Keratinocyte (primary cell): ENCODE measurements at regions not wholly inside any gene's neighbourhood (a gene's known extent, or its start where the extent isn't known, plus 50 kb on each side); places are given as distances from the start of the nearest gene placed in this dataset.

Experiments used
- DNase-seq: peaks from one replicate; pipeline ENCODE4 v3.0.0-alpha.2; 2011; ENCODE audit warnings: low read depth, missing footprints, low spot score
- FAIRE-seq: peaks from 2 replicates; lab custom pipeline; 2011; peaks lifted over from hg19 to GRCh38; lab: Jason Lieb, UNC
- H2AFZ ChIP-seq: 2 replicates; pipeline ENCODE4 v1.6.0; 2012; ENCODE audit warnings: low read length, control low read depth, inconsistent platforms; ENCODE audit not compliant: control insufficient read depth
- H3K27ac ChIP-seq: 2 replicates; pipeline ENCODE4 v1.5.1; 2011; ENCODE audit warnings: low read length; ENCODE audit not compliant: control insufficient read depth, insufficient read depth
- H3K27me3 ChIP-seq: 3 replicates; pipeline ENCODE4 v1.6.0; 2011; ENCODE audit warnings: low read length; ENCODE audit not compliant: control insufficient read depth, insufficient read depth; ENCODE audit errors: extremely low read depth
- H3K36me3 ChIP-seq, 2 experiments: 2 replicates in 1 of 2; 3 replicates in 1 of 2; pipeline ENCODE4 v1.5.1; 2011; ENCODE audit warnings: low read length in 2 of 2, mild to moderate bottlenecking in 1 of 2; ENCODE audit not compliant: control insufficient read depth in 2 of 2, insufficient read depth in 2 of 2; ENCODE audit errors: extremely low read depth in 1 of 2
- H3K4me1 ChIP-seq: 3 replicates; pipeline ENCODE4 v1.5.1; 2011; ENCODE audit warnings: low read length; ENCODE audit not compliant: control insufficient read depth, insufficient read depth; ENCODE audit errors: extremely low read depth
- H3K4me2 ChIP-seq: 3 replicates; pipeline ENCODE4 v1.6.0; 2011; ENCODE audit warnings: low read depth, low read length; ENCODE audit not compliant: control insufficient read depth, insufficient read depth; ENCODE audit errors: extremely low read depth
- H3K4me3 ChIP-seq, 3 experiments: fragments of 200-600 bp in 1 of 3; sonication (generic) in 1 of 3; 2 replicates in 2 of 3; 3 replicates in 1 of 3; pipeline ENCODE4 v1.5.1; 2011 to 2016; ENCODE audit warnings: low read length in 3 of 3, mild to moderate bottlenecking in 3 of 3, control low read depth in 2 of 3, inconsistent platforms in 1 of 3, low read depth in 1 of 3, mixed read lengths in 1 of 3, mixed run types in 1 of 3, moderate library complexity in 1 of 3; ENCODE audit not compliant: control insufficient read depth in 2 of 3, insufficient read depth in 2 of 3; ENCODE audit errors: extremely low read depth in 1 of 3
- H3K79me2 ChIP-seq: 2 replicates; pipeline ENCODE4 v1.6.0; 2012; ENCODE audit warnings: low read length; ENCODE audit not compliant: control insufficient read depth, insufficient read depth
- H3K9ac ChIP-seq: 3 replicates; pipeline ENCODE4 v1.6.0; 2011; ENCODE audit warnings: low read length; ENCODE audit not compliant: control insufficient read depth, insufficient read depth; ENCODE audit errors: extremely low read depth
- H3K9me1 ChIP-seq: 3 replicates; pipeline ENCODE4 v1.6.0; 2011; ENCODE audit warnings: low read length; ENCODE audit not compliant: control insufficient read depth, insufficient read depth; ENCODE audit errors: extremely low read depth
- H3K9me3 ChIP-seq: 2 replicates; pipeline ENCODE4 v1.5.1; 2012; ENCODE audit warnings: low read depth, low read length; ENCODE audit not compliant: control insufficient read depth
- H4K20me1 ChIP-seq: 3 replicates; pipeline ENCODE4 v1.6.0; 2011; ENCODE audit warnings: low read length; ENCODE audit not compliant: control insufficient read depth, insufficient read depth; ENCODE audit errors: extremely low read depth
- EZH2 ChIP-seq: IDR thresholded peaks from one replicate; pipeline ENCODE4 v1.6.1; 2012; ENCODE audit warnings: inconsistent platforms, mild to moderate bottlenecking, low read length, moderate library complexity
- dilution Hi-C: fragments of 300-500 bp; cut with MboI; formaldehyde crosslinking; loops from one replicate; pipeline ENCODE4 v1.7.0; 2020; ENCODE audit warnings: low sequenced_read_pairs; ENCODE audit not compliant: extremely low pct_ligation_motif_present
- TF ChIP-seq, protein P1 (sequence below), 3 experiments: IDR thresholded peaks in 1 of 3; conservative IDR thresholded peaks in 1 of 3; optimal IDR thresholded peaks in 1 of 3; 2 replicates in 2 of 3; 3 replicates in 1 of 3; pipeline versions ENCODE3 to v1.5.1; 2011; ENCODE audit warnings: low read length in 3 of 3, mild to moderate bottlenecking in 3 of 3, moderate library complexity in 2 of 3, control low read depth in 1 of 3, inconsistent platforms in 1 of 3; ENCODE audit not compliant: insufficient read depth in 2 of 3; ENCODE audit errors: extremely low read depth in 1 of 3

DNA sequence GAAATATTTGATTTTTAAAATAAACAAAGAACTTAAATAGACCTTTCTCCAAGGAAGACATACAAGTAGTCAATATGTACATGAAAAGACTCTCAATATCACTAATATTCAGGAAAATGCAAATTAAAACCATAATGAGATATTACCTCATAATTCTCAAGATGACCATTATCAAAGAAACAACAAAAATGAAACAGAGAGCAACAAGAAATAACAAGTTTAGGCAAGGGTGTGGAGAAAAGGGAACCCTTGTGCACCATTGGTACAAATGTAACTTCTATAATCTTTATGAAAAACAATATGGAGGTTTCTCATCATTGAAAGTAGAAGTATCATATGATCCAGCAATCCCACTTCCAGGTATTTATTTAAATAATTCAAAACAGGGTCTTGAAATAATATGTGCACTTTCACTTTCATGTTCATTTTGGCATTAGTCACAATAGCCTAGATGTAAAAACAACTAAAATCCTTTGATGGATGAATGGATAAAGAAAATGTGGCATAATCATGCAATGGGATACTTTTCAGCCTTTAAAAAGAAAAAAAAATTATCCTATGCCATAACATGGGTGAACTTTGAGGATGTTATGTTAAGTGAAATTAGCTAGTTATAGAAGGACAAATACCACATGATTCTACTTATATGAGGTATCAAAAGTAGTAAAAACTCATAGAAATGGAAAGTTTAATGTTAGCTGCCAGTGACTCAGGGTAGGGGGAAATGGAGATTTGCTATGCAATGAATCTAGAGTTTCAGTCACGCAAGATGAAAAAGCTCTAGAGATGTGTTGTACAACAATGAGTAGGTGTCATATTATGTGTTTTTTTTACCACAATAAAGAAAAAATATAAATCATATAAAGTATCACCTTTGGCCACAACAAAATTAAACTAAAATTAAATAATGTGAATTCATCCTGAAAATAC, 114.5 kb upstream of the LYPLAL1 start:
- H2AFZ ChIP-seq, result no peak overlapping the region
- H3K27me3 ChIP-seq, result no peaks in the 10 kb centered on the region
- no peaks in the 10 kb centered on the region for H3K9me1 ChIP-seq
- no peak overlapping the region for H3K4me2 ChIP-seq
- H3K36me3 ChIP-seq, result no peaks in the 10 kb centered on the region
- no peak overlapping the region for H3K27ac ChIP-seq
- dilution Hi-C loops, result no loop called here
- H4K20me1 ChIP-seq, result no peaks in the 10 kb centered on the region
- TF ChIP-seq, protein P1, sequence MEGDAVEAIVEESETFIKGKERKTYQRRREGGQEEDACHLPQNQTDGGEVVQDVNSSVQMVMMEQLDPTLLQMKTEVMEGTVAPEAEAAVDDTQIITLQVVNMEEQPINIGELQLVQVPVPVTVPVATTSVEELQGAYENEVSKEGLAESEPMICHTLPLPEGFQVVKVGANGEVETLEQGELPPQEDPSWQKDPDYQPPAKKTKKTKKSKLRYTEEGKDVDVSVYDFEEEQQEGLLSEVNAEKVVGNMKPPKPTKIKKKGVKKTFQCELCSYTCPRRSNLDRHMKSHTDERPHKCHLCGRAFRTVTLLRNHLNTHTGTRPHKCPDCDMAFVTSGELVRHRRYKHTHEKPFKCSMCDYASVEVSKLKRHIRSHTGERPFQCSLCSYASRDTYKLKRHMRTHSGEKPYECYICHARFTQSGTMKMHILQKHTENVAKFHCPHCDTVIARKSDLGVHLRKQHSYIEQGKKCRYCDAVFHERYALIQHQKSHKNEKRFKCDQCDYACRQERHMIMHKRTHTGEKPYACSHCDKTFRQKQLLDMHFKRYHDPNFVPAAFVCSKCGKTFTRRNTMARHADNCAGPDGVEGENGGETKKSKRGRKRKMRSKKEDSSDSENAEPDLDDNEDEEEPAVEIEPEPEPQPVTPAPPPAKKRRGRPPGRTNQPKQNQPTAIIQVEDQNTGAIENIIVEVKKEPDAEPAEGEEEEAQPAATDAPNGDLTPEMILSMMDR (optimal IDR thresholded peaks at IDR 0.05 in 1 of 3, IDR thresholded peaks at IDR 0.05 in 1 of 3, conservative IDR thresholded peaks at IDR 0.05 in 1 of 3; ENCODE audit: extremely low read depth in 1 of 3, insufficient read depth in 2 of 3, low read length in 3 of 3), result no peak
- TF ChIP-seq EZH2, result no peak
- H3K9ac ChIP-seq, result no peak overlapping the region
- no peak for FAIRE-seq
- DNase-seq, result no peak
- no peaks in the 10 kb centered on the region for H3K9me3 ChIP-seq
- no peak overlapping the region for H3K4me3 ChIP-seq
- no peaks in the 10 kb centered on the region for H3K79me2 ChIP-seq
- no peaks in the 10 kb centered on the region for H3K4me1 ChIP-seq

DNA sequence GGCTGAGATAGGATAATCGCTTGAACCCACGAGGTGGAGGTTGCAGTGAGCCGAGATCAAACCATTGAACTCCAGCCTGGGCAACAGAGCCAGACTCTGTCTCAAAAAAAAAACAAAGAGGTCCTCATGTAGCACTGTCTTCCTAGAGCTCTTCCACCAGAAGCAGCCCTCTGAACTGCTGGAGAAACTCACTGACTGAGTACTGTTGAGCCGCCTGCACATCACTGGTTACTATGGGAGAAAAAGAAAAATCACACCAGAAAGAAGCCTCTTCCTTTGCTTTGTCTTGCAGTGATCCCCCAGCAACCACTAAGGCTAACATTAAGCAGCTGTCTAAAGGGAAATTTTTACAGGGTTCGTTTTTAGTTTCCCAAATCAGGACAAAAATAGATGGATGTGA, 112.9 kb upstream of the LYPLAL1 start:
- Histone ChIP-seq H3K9me3 (no peaks in the 10 kb centered on the region), H3K9ac (no peak overlapping the region), H3K4me1 (no peaks in the 10 kb centered on the region), H3K4me3 (no peak overlapping the region), H3K27me3 (no peaks in the 10 kb centered on the region), H4K20me1 (no peaks in the 10 kb centered on the region), H3K36me3 (no peaks in the 10 kb centered on the region), H3K4me2 (no peak overlapping the region), H2AFZ (no peak overlapping the region), H3K9me1 (no peaks in the 10 kb centered on the region), H3K27ac (no peak overlapping the region), H3K79me2 (no peaks in the 10 kb centered on the region)
- DNase-seq, result no peak
- TF ChIP-seq, protein P1 (optimal IDR thresholded peaks at IDR 0.05 in 1 of 3, IDR thresholded peaks at IDR 0.05 in 1 of 3, conservative IDR thresholded peaks at IDR 0.05 in 1 of 3; ENCODE audit: extremely low read depth in 1 of 3, insufficient read depth in 2 of 3, low read length in 3 of 3), result no peak
- TF ChIP-seq EZH2, result no peak
- dilution Hi-C loops, result no loop called here
- FAIRE-seq, result no peak
